WTC11 (cell line): ENCODE measurements at regions not wholly inside any gene's neighbourhood (a gene's known extent, or its start where the extent isn't known, plus 50 kb on each side); places are given as distances from the start of the nearest gene placed in this dataset.

Experiments
- ATAC-seq: fragments of 200-7000 bp; cut with Tn5 transposase; 2 replicates; pipeline ENCODE4 v1.10.0; 2021; ENCODE audit warnings: mild to moderate bottlenecking, moderate library complexity
- CTCF ChIA-PET: fragments of 300-600 bp; sonication (Branson Sonifier 250); formaldehyde crosslinking; loops from one replicate; lab custom pipeline; 2021; ENCODE audit warnings: antibody characterized with exemption; lab: Charles Lee
- POLR2A ChIA-PET: fragments of 350-600 bp; sonication (Branson Sonifier 250); formaldehyde crosslinking; loops from one replicate; lab custom pipeline; 2021; ENCODE audit warnings: antibody characterized with exemption; lab: Charles Lee
- DNase-seq: peaks from one replicate; pipeline ENCODE4 v3.0.0; 2021; ENCODE audit warnings: low spot score
- H3K27ac Mint-ChIP-seq: 2 replicates; pipeline ENCODE4 v1.8.0; 2021; ENCODE audit warnings: mixed read lengths
- H3K27me3 Mint-ChIP-seq: 2 replicates; pipeline ENCODE4 v1.8.0; 2021; ENCODE audit warnings: low read depth, mild to moderate bottlenecking, moderate library complexity, mixed read lengths
- H3K36me3 Mint-ChIP-seq: 2 replicates; pipeline ENCODE4 v1.8.0; 2021; ENCODE audit warnings: mixed read lengths
- H3K4me1 Mint-ChIP-seq: 2 replicates; pipeline ENCODE4 v1.8.0; 2022; ENCODE audit warnings: mixed read lengths
- H3K4me3 Mint-ChIP-seq: 2 replicates; pipeline ENCODE4 v1.8.0; 2021; ENCODE audit warnings: mild to moderate bottlenecking, moderate library complexity, mixed read lengths
- H3K9me3 Mint-ChIP-seq: 2 replicates; pipeline ENCODE4 v1.8.0; 2021; ENCODE audit warnings: mixed read lengths
- AR ChIP-seq: fragments of 250-450 bp; sonication (Bioruptor Pico); IDR thresholded peaks from 2 replicates; pipeline ENCODE4 v1.9.0; 2021; ENCODE audit warnings: mild to moderate bottlenecking
- ATF3 ChIP-seq: sonication (generic); formaldehyde crosslinking; conservative IDR thresholded peaks from 2 replicates; pipeline ENCODE4 v1.8.1; 2022; ENCODE audit warnings: mild to moderate bottlenecking, missing genetic modification reagents
- CREM ChIP-seq: sonication (generic); formaldehyde crosslinking; IDR thresholded peaks from 2 replicates; pipeline ENCODE4 v1.8.1; 2022; ENCODE audit warnings: mild to moderate bottlenecking, missing genetic modification reagents, moderate library complexity
- E2F1 ChIP-seq: sonication (generic); formaldehyde crosslinking; IDR thresholded peaks from 2 replicates; pipeline ENCODE4 v1.8.0; 2022; ENCODE audit warnings: mild to moderate bottlenecking, missing genetic modification reagents
- FOXP1 ChIP-seq: sonication (generic); formaldehyde crosslinking; IDR thresholded peaks from 2 replicates; pipeline ENCODE4 v1.8.0; 2022; ENCODE audit warnings: missing genetic modification reagents, mild to moderate bottlenecking, moderate library complexity, borderline replicate concordance
- GABPB1 ChIP-seq: sonication (generic); formaldehyde crosslinking; IDR thresholded peaks from 2 replicates; pipeline ENCODE4 v1.8.1; 2023; ENCODE audit warnings: mild to moderate bottlenecking, missing genetic modification reagents
- GRHL2 ChIP-seq: fragments of 250-450 bp; sonication (Bioruptor Pico); IDR thresholded peaks from 2 replicates; pipeline ENCODE4 v1.8.0; 2022; ENCODE audit warnings: mild to moderate bottlenecking, moderate library complexity; ENCODE audit not compliant: insufficient replicate concordance, severe bottlenecking
- NFE2L1 ChIP-seq: sonication (generic); formaldehyde crosslinking; IDR thresholded peaks from 2 replicates; pipeline ENCODE4 v1.8.1; 2023; ENCODE audit warnings: missing genetic modification reagents
- PRRX2 ChIP-seq: fragments of 250-450 bp; sonication (Bioruptor Pico); IDR thresholded peaks from 2 replicates; pipeline ENCODE4 v1.8.0; 2021; ENCODE audit warnings: mild to moderate bottlenecking
- ZNF512 ChIP-seq: sonication (generic); formaldehyde crosslinking; IDR thresholded peaks from 2 replicates; pipeline ENCODE4 v1.8.1; 2022; ENCODE audit warnings: missing genetic modification reagents, borderline replicate concordance
- TF ChIP-seq, protein P1 (sequence below): sonication (generic); formaldehyde crosslinking; IDR thresholded peaks from 2 replicates; pipeline ENCODE4 v1.8.1; 2022; ENCODE audit warnings: low read depth, mild to moderate bottlenecking, moderate library complexity, missing genetic modification reagents, borderline replicate concordance

DNA sequence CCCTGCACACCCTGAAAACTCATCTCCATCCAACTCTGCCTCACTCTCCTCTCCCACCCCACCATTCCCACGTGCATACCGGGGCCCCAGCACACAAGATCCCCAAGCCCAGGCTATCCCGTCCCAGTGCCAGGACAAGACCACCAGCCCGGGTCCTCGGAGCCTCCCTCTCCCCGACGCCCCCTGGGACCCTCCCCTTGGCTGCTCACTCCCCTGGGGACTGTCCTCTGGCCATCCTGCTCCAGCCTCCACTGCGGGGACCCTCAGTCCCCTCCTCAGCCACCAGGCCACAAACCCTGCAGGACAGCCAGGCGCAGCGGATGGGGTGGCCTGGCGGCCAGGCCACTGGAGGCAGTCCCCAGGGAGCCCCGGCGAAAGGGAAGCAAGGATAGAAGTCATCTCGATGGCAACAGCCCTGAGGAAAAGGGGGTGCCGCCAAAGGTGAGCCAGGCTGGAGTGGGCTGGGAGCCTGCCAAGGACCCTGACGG lies 62.8 kb downstream of the C9orf50 start:
- H3K4me1 Mint-ChIP-seq, result peaks cover 69% of the 10 kb centered on the region

More for the DNA sequence above, 62.8 kb downstream of the C9orf50 start:
- CTCF ChIA-PET, result interaction anchor here (0.6 to 1.4 kb wide), 5 partner anchors 10 to 419 kb away, joined by 3 to 4 read pairs (median 3); no protein-coding TSS in a partner anchor
- DNase-seq (no peak), ATAC-seq (no peak)
- TF ChIP-seq ATF3 (CRISPR knock-in tag) (no peak), AR (CRISPR knock-in tag) (no peak), PRRX2 (CRISPR knock-in tag) (no peak), NFE2L1 (CRISPR knock-in tag) (no peak), GRHL2 (CRISPR knock-in tag) (no peak), GABPB1 (CRISPR knock-in tag) (no peak), FOXP1 (CRISPR knock-in tag) (no peak), ZNF512 (no peak), CREM (CRISPR knock-in tag) (no peak), E2F1 (CRISPR knock-in tag) (no peak)
- TF ChIP-seq, protein P1, sequence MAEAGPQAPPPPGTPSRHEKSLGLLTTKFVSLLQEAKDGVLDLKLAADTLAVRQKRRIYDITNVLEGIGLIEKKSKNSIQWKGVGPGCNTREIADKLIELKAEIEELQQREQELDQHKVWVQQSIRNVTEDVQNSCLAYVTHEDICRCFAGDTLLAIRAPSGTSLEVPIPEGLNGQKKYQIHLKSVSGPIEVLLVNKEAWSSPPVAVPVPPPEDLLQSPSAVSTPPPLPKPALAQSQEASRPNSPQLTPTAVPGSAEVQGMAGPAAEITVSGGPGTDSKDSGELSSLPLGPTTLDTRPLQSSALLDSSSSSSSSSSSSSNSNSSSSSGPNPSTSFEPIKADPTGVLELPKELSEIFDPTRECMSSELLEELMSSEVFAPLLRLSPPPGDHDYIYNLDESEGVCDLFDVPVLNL (CRISPR knock-in tag), result no peak
- Mint-ChIP-seq H3K27me3 (peaks cover 5% of the 10 kb centered on the region), H3K4me3 (peak overlapping the region; percentile 34; the same call in 1 of the 2 replicates), H3K27ac (peak overlapping the region; percentile 82), H3K9me3 (no peaks in the 10 kb centered on the region), H3K36me3 (no peaks in the 10 kb centered on the region)
- POLR2A ChIA-PET, result interaction anchor here (1.1 to 1.3 kb wide), 3 partner anchors 61 to 391 kb away, joined by 3 to 5 read pairs (median 4); partner anchors contain the start of gene IER5L
